ENCODE measurements at regions not wholly inside any gene's neighbourhood (a gene's known extent, or its start where the extent isn't known, plus 50 kb on each side); places are given as distances from the start of the nearest gene placed in this dataset.

- no peak for DNase-seq (ENCODE audit: low read depth in 2 of 3, low spot score in 1 of 3)
These were observed 68.0 kb upstream of the NETO1 start for GRCh38 chr18:72935744-72936143.

GRCh38 chr18:72922895-72923294 is 55.1 kb upstream of the NETO1 start:
- DNase-seq (ENCODE audit: low read depth in 2 of 3, low spot score in 1 of 3), result no peak
